ENCODE measurements at regions not wholly inside any gene's neighbourhood (a gene's known extent, or its start where the extent isn't known, plus 50 kb on each side); places are given as distances from the start of the nearest gene placed in this dataset.

GRCh38 chr12:58204071-58204470 lies 262.7 kb downstream of the ATP23 start:
- TF ChIP-seq, protein P1, sequence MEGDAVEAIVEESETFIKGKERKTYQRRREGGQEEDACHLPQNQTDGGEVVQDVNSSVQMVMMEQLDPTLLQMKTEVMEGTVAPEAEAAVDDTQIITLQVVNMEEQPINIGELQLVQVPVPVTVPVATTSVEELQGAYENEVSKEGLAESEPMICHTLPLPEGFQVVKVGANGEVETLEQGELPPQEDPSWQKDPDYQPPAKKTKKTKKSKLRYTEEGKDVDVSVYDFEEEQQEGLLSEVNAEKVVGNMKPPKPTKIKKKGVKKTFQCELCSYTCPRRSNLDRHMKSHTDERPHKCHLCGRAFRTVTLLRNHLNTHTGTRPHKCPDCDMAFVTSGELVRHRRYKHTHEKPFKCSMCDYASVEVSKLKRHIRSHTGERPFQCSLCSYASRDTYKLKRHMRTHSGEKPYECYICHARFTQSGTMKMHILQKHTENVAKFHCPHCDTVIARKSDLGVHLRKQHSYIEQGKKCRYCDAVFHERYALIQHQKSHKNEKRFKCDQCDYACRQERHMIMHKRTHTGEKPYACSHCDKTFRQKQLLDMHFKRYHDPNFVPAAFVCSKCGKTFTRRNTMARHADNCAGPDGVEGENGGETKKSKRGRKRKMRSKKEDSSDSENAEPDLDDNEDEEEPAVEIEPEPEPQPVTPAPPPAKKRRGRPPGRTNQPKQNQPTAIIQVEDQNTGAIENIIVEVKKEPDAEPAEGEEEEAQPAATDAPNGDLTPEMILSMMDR (conservative IDR thresholded peaks at IDR 0.05), result no peak
- TF ChIP-seq ZFX (IDR thresholded peaks at IDR 0.05), result no peak

Measured in C4-2B (cell line).